Thyroid gland (tissue), 4 donors: ENCODE measurements at regions not wholly inside any gene's neighbourhood (a gene's known extent, or its start where the extent isn't known, plus 50 kb on each side); places are given as distances from the start of the nearest gene placed in this dataset.

Source experiments
- CTCF ChIP-seq, 6 experiments: fragments of 200-600 bp in 3 of 6; fragments of 450-650 bp in 3 of 6; sonication (generic) in 3 of 6; IDR thresholded peaks; one replicate each; pipeline ENCODE4 v1.5.1; 2016 to 2019; ENCODE audit warnings: antibody characterized with exemption in 6 of 6, mild to moderate bottlenecking in 2 of 6, inconsistent platforms in 1 of 6, moderate library complexity in 1 of 6
- POLR2A ChIP-seq, 2 donors: fragments of 450-650 bp; IDR thresholded peaks; one replicate each; pipeline ENCODE4 v1.6.1; 2017; ENCODE audit warnings: antibody characterized with exemption in 2 of 2, mild to moderate bottlenecking in 2 of 2, moderate library complexity in 1 of 2

- TF ChIP-seq CTCF (IDR thresholded peaks at IDR 0.05), result no peak
- TF ChIP-seq POLR2A (IDR thresholded peaks at IDR 0.05), result no peak
Observed at GRCh38 chr7:10704653-10705052, 269.0 kb upstream of the PHF14 start.
